ENCODE measurements at regions not wholly inside any gene's neighbourhood (a gene's known extent, or its start where the extent isn't known, plus 50 kb on each side); places are given as distances from the start of the nearest gene placed in this dataset.

DNA sequence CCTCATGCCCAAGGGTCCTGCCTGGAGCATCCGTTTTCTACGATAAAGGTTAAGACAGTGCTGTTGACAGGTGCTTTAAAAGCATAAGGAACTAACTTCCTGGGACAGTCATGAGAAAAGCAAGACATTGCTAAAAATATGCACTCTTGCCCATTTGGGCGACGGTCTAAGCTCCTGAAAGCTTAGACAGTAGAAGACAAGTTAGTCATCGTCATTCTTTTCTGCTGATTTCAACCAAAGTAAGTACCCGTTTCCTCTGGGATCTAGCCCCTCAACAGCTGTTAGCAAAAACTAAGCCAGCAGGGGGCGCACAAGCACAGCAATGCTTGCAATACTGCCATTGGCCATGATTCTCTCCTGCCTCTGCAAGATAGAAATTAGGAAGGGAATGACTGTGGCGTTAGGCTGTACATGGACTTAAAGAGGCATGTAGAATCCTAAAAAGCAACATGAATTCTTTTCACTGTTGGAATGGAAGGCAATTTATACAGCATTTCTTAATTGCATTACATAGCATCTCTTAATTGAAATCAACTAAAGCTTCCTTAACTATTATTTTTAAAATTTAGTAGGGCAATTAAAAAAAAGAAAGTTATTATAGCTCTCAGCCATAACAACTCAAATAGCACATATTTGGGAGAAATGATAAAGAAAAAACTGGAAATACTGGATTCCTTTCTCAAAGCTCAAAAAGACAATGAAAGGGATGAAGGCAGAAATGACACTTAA lies 147.8 kb upstream of the RALGAPA2 start:
- Histone ChIP-seq H3K36me3 (ENCODE audit: control insufficient read depth, insufficient read depth, low read length) (no peaks in the 10 kb centered on the region), H3K9me3 (no peaks in the 10 kb centered on the region), H3K4me3 (ENCODE audit: low read depth, low read length) (no peak overlapping the region), H3K4me1 (no peaks in the 10 kb centered on the region; the same call in 1 of the 2 replicates), H3K27me3 (replicated peaks; ENCODE audit: control insufficient read depth, insufficient read depth, low read length) (no peaks in the 10 kb centered on the region)
- DNase-seq: peak; percentile 87 to 92
- CTCF ChIA-PET: interaction anchor here (0.6 to 1.7 kb wide), 8 partner anchors 16 to 645 kb away, joined by 3 to 13 read pairs (median 4); partner anchors contain the start of gene KIZ
- BruUV-seq (replicated peaks): no TSS peak
- Mint-ChIP-seq H3K9me3 (ENCODE audit: unreplicated experiment) (no peaks in the 10 kb centered on the region), H3K4me1 (ENCODE audit: low read depth, unreplicated experiment) (no peaks in the 10 kb centered on the region), H3K27me3 (ENCODE audit: insufficient read depth, unreplicated experiment) (peaks cover 4% of the 10 kb centered on the region), H3K27ac (ENCODE audit: unreplicated experiment) (no peak overlapping the region), H3K4me3 (ENCODE audit: unreplicated experiment) (no peak overlapping the region), H3K36me3 (ENCODE audit: insufficient read depth, unreplicated experiment) (no peaks in the 10 kb centered on the region)
- intact Hi-C loops (cut with micrococcal nuclease; ENCODE audit: unreplicated experiment): loop anchor here (1.0 to 5.0 kb wide), 4 partner anchors 23 to 645 kb away; no protein-coding TSS in a partner anchor
- POLR2A ChIA-PET: no interaction called here
- TF ChIP-seq, protein P1, sequence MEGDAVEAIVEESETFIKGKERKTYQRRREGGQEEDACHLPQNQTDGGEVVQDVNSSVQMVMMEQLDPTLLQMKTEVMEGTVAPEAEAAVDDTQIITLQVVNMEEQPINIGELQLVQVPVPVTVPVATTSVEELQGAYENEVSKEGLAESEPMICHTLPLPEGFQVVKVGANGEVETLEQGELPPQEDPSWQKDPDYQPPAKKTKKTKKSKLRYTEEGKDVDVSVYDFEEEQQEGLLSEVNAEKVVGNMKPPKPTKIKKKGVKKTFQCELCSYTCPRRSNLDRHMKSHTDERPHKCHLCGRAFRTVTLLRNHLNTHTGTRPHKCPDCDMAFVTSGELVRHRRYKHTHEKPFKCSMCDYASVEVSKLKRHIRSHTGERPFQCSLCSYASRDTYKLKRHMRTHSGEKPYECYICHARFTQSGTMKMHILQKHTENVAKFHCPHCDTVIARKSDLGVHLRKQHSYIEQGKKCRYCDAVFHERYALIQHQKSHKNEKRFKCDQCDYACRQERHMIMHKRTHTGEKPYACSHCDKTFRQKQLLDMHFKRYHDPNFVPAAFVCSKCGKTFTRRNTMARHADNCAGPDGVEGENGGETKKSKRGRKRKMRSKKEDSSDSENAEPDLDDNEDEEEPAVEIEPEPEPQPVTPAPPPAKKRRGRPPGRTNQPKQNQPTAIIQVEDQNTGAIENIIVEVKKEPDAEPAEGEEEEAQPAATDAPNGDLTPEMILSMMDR (IDR thresholded peaks at IDR 0.05; ENCODE audit: insufficient read depth in 1 of 2, low read depth in 1 of 2, low read length in 1 of 2, severe bottlenecking in 1 of 2, unreplicated experiment in 1 of 2): peak; percentile 88 to 96

DNA sequence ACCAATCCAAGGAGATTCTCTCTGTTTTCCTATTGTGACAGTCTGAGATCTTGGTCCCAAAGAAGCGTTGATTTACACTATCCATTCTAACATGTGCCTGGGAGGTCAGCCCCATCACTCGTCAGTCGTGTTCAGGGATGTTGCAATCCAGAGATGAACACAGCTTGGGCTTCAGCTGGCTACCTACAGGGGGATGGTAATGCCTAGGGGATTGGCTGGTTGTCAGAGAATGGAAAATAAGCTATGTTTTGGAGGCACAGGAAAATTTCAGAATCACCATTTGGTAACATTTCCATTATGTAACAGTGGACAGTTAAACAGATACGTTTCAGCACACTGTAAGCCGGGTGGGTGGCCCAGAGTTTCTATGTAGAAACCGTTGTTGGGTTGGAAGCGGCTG lies 147.1 kb upstream of the RALGAPA2 start:
- ChIA-PET POLR2A (no interaction called here), CTCF (interaction anchor here (0.8 to 1.7 kb wide), 7 partner anchors 16 to 646 kb away, joined by 3 to 13 read pairs (median 5); partner anchors contain the start of gene KIZ)
- Mint-ChIP-seq H3K4me3 (ENCODE audit: unreplicated experiment) (no peak overlapping the region), H3K27me3 (ENCODE audit: insufficient read depth, unreplicated experiment) (peaks cover 4% of the 10 kb centered on the region), H3K9me3 (ENCODE audit: unreplicated experiment) (no peaks in the 10 kb centered on the region), H3K36me3 (ENCODE audit: insufficient read depth, unreplicated experiment) (no peaks in the 10 kb centered on the region), H3K4me1 (ENCODE audit: low read depth, unreplicated experiment) (no peaks in the 10 kb centered on the region), H3K27ac (ENCODE audit: unreplicated experiment) (no peak overlapping the region)
- BruUV-seq (replicated peaks): no TSS peak
- Histone ChIP-seq H3K36me3 (ENCODE audit: control insufficient read depth, insufficient read depth, low read length) (no peaks in the 10 kb centered on the region), H3K4me3 (ENCODE audit: low read depth, low read length) (no peak overlapping the region), H3K4me1 (no peaks in the 10 kb centered on the region; the same call in 1 of the 2 replicates), H3K27me3 (replicated peaks; ENCODE audit: control insufficient read depth, insufficient read depth, low read length) (no peaks in the 10 kb centered on the region), H3K9me3 (no peaks in the 10 kb centered on the region)
- TF ChIP-seq, protein P1 (IDR thresholded peaks at IDR 0.05; ENCODE audit: insufficient read depth in 1 of 2, low read depth in 1 of 2, low read length in 1 of 2, severe bottlenecking in 1 of 2, unreplicated experiment in 1 of 2): no peak
- intact Hi-C loops (cut with micrococcal nuclease; ENCODE audit: unreplicated experiment): no loop called here
- DNase-seq: no peak

DNA sequence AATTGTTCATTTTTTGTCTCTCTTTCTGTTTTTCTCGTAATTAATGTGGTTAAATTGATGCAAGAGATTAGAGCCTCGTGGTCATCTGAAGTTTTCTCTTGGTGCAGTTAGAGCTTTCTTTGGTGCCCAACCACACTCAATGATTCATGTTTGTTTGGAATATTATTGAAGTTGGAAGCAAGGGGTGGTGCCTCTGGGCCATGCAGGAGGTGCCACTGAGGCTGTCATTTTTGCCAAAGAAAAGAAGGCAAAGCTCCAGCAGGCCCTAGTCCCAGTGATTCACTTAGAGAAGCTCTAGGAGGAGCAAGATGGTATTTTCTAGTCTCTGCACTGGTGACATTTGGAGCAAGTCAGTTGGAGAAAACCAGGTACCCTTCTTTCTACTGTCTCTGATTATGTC lies 144.5 kb upstream of the RALGAPA2 start:
- Mint-ChIP-seq H3K9me3 (ENCODE audit: unreplicated experiment) (peaks cover 8% of the 10 kb centered on the region), H3K4me3 (ENCODE audit: unreplicated experiment) (no peak overlapping the region), H3K4me1 (ENCODE audit: low read depth, unreplicated experiment) (peaks cover 7% of the 10 kb centered on the region), H3K27me3 (ENCODE audit: insufficient read depth, unreplicated experiment) (peaks cover 4% of the 10 kb centered on the region), H3K27ac (ENCODE audit: unreplicated experiment) (no peak overlapping the region), H3K36me3 (ENCODE audit: insufficient read depth, unreplicated experiment) (no peaks in the 10 kb centered on the region)
- Histone ChIP-seq H3K4me1 (0 out of 2 replicates have a peak, but pooled peaks cover 6% of the 10 kb centered on the region), H3K9me3 (0 out of 2 replicates have a peak, but pooled peaks cover 6% of the 10 kb centered on the region), H3K4me3 (ENCODE audit: low read depth, low read length) (no peak overlapping the region), H3K36me3 (ENCODE audit: control insufficient read depth, insufficient read depth, low read length) (no peaks in the 10 kb centered on the region), H3K27me3 (replicated peaks; ENCODE audit: control insufficient read depth, insufficient read depth, low read length) (no peaks in the 10 kb centered on the region)
- DNase-seq: no peak
- TF ChIP-seq, protein P1 (IDR thresholded peaks at IDR 0.05; ENCODE audit: insufficient read depth in 1 of 2, low read depth in 1 of 2, low read length in 1 of 2, severe bottlenecking in 1 of 2, unreplicated experiment in 1 of 2): no peak
- no TSS peak for BruUV-seq (replicated peaks)
- ChIA-PET CTCF (interaction anchor here (1.3 kb wide), 1 partner anchor 14 kb away, joined by 3 read pairs; no protein-coding TSS in a partner anchor), POLR2A (no interaction called here)
- intact Hi-C loops (cut with micrococcal nuclease; ENCODE audit: unreplicated experiment): no loop called here
